Parathyroid adenoma (tissue), 2 donors: ENCODE measurements at regions not wholly inside any gene's neighbourhood (a gene's known extent, or its start where the extent isn't known, plus 50 kb on each side); places are given as distances from the start of the nearest gene placed in this dataset.

Source experiments
- H2AFZ ChIP-seq: fragments of 300-600 bp; sonication (generic); one replicate; pipeline ENCODE4 v1.7.0; 2017; ENCODE audit warnings: antibody characterized with exemption, mild to moderate bottlenecking
- H3K27ac ChIP-seq: fragments of 300-600 bp; sonication (generic); one replicate; pipeline ENCODE4 v1.7.0; 2017
- H3K27me3 ChIP-seq: fragments of 300-600 bp; sonication (generic); one replicate; pipeline ENCODE4 v1.7.0; 2017; ENCODE audit warnings: low read length; ENCODE audit not compliant: control insufficient read depth, insufficient read depth
- H3K36me3 ChIP-seq: fragments of 300-600 bp; sonication (generic); one replicate; pipeline ENCODE4 v1.7.0; 2017; ENCODE audit warnings: low read length; ENCODE audit not compliant: control insufficient read depth, insufficient read depth
- H3K4me1 ChIP-seq: fragments of 300-600 bp; sonication (generic); one replicate; pipeline ENCODE4 v1.7.0; 2017; ENCODE audit warnings: control low read depth
- H3K4me2 ChIP-seq: fragments of 300-600 bp; sonication (generic); one replicate; pipeline ENCODE4 v1.7.0; 2017; ENCODE audit warnings: low read length
- H3K4me3 ChIP-seq: fragments of 300-600 bp; sonication (generic); one replicate; pipeline ENCODE4 v1.7.0; 2017; ENCODE audit warnings: low read depth, low read length
- H3K79me2 ChIP-seq: fragments of 300-600 bp; sonication (generic); one replicate; pipeline ENCODE4 v1.7.0; 2017; ENCODE audit warnings: control low read depth
- H3K9ac ChIP-seq: fragments of 300-600 bp; sonication (generic); one replicate; pipeline ENCODE4 v1.7.0; 2017; ENCODE audit warnings: mild to moderate bottlenecking
- H3K9me3 ChIP-seq: fragments of 300-600 bp; sonication (generic); one replicate; pipeline ENCODE4 v1.7.0; 2017; ENCODE audit warnings: low read length; ENCODE audit not compliant: control insufficient read depth
- TF ChIP-seq, protein P1 (sequence below): fragments of 300-600 bp; sonication (generic); IDR thresholded peaks from one replicate; pipeline ENCODE4 v1.7.0; 2017; ENCODE audit warnings: antibody characterized with exemption, mild to moderate bottlenecking
- donor health status: primary hyperparathyroidism.

GRCh38 chr1:199629624-199630023 is 397.9 kb upstream of the NR5A2 start:
- H3K79me2 ChIP-seq: no peaks in the 10 kb centered on the region
- H3K4me3 ChIP-seq: no peak overlapping the region
- no peaks in the 10 kb centered on the region for H3K36me3 ChIP-seq
- H3K4me1 ChIP-seq: no peaks in the 10 kb centered on the region
- no peak overlapping the region for H2AFZ ChIP-seq
- TF ChIP-seq, protein P1, sequence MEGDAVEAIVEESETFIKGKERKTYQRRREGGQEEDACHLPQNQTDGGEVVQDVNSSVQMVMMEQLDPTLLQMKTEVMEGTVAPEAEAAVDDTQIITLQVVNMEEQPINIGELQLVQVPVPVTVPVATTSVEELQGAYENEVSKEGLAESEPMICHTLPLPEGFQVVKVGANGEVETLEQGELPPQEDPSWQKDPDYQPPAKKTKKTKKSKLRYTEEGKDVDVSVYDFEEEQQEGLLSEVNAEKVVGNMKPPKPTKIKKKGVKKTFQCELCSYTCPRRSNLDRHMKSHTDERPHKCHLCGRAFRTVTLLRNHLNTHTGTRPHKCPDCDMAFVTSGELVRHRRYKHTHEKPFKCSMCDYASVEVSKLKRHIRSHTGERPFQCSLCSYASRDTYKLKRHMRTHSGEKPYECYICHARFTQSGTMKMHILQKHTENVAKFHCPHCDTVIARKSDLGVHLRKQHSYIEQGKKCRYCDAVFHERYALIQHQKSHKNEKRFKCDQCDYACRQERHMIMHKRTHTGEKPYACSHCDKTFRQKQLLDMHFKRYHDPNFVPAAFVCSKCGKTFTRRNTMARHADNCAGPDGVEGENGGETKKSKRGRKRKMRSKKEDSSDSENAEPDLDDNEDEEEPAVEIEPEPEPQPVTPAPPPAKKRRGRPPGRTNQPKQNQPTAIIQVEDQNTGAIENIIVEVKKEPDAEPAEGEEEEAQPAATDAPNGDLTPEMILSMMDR: no peak
- no peak overlapping the region for H3K4me2 ChIP-seq
- no peak overlapping the region for H3K27ac ChIP-seq
- no peaks in the 10 kb centered on the region for H3K27me3 ChIP-seq
- H3K9ac ChIP-seq: no peak overlapping the region
- no peaks in the 10 kb centered on the region for H3K9me3 ChIP-seq

DNA sequence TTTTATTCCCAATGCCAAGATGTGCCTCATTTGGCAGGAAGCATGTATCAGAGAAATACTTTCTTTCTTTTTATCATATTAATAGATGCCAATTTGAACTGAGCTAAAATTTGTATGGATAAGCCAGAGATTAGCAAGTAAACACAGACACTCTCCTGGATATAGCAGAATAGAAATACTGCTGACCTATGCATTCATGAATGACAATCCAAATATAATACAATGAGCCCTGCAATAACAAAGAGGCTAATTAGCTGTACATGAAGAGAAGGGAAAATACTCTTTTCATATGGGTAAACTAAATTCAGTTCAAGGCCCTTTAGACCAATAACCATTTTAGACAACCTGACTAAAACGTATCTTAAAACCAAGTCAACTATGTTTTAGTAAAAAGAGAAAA is 388.1 kb upstream of the NR5A2 start:
- no peaks in the 10 kb centered on the region for H3K79me2 ChIP-seq
- no peaks in the 10 kb centered on the region for H3K36me3 ChIP-seq
- no peaks in the 10 kb centered on the region for H3K27me3 ChIP-seq

DNA sequence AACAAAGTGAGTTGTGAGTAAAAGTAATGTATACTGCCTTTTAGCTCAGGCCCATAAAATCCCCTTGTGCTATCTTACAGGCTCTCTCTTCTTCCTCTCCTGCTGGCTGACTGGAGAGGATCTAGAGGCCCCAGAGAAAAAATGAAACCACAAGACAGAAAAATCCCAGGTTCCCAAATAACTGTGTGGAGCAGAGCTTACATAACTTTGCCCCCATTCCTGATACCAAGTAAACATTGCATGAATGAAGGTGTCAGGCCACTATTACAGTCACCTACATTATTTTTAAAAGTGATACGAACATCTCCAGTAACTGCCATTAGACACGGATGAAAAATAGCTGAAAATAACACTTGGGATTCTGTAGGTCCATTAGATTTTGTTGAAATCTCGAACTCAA is 386.0 kb upstream of the NR5A2 start:
- no peak overlapping the region for H3K9ac ChIP-seq
- no peaks in the 10 kb centered on the region for H3K36me3 ChIP-seq
- no peaks in the 10 kb centered on the region for H3K9me3 ChIP-seq
- no peak overlapping the region for H3K27ac ChIP-seq
- H3K79me2 ChIP-seq: no peaks in the 10 kb centered on the region
- no peaks in the 10 kb centered on the region for H3K27me3 ChIP-seq
- TF ChIP-seq, protein P1: no peak
- H2AFZ ChIP-seq: no peak overlapping the region
- no peak overlapping the region for H3K4me2 ChIP-seq
- H3K4me3 ChIP-seq: no peak overlapping the region
- H3K4me1 ChIP-seq: no peaks in the 10 kb centered on the region

More for the DNA sequence above, 388.1 kb upstream of the NR5A2 start:
- Histone ChIP-seq H3K4me1 (no peaks in the 10 kb centered on the region), H3K4me3 (no peak overlapping the region), H3K4me2 (no peak overlapping the region), H3K9ac (no peak overlapping the region), H3K27ac (no peak overlapping the region), H3K9me3 (no peaks in the 10 kb centered on the region), H2AFZ (no peak overlapping the region)
- TF ChIP-seq, protein P1: no peak

GRCh38 chr1:199644912-199645311 is 382.6 kb upstream of the NR5A2 start:
- Histone ChIP-seq H3K27ac (no peak overlapping the region), H3K4me3 (no peak overlapping the region), H3K4me1 (no peaks in the 10 kb centered on the region), H2AFZ (no peak overlapping the region), H3K4me2 (no peak overlapping the region), H3K9ac (no peak overlapping the region), H3K27me3 (no peaks in the 10 kb centered on the region), H3K9me3 (no peaks in the 10 kb centered on the region), H3K36me3 (no peaks in the 10 kb centered on the region), H3K79me2 (no peaks in the 10 kb centered on the region)
- TF ChIP-seq, protein P1: no peak

GRCh38 chr1:199646761-199647160 is 380.7 kb upstream of the NR5A2 start:
- Histone ChIP-seq H3K4me2 (no peak overlapping the region), H3K4me3 (no peak overlapping the region)

More at GRCh38 chr1:199646761-199647160, 380.7 kb upstream of the NR5A2 start:
- H3K9ac ChIP-seq: no peak overlapping the region
- H3K27ac ChIP-seq: no peak overlapping the region
- H3K9me3 ChIP-seq: no peaks in the 10 kb centered on the region
- no peaks in the 10 kb centered on the region for H3K79me2 ChIP-seq
- H3K36me3 ChIP-seq: no peaks in the 10 kb centered on the region
- TF ChIP-seq, protein P1: no peak
- no peak overlapping the region for H2AFZ ChIP-seq
- no peaks in the 10 kb centered on the region for H3K4me1 ChIP-seq
- no peaks in the 10 kb centered on the region for H3K27me3 ChIP-seq
